Caco-2 (cell line): ENCODE measurements at regions not wholly inside any gene's neighbourhood (a gene's known extent, or its start where the extent isn't known, plus 50 kb on each side); places are given as distances from the start of the nearest gene placed in this dataset.

ENCODE experiments used
- BruUV-seq: library from RNA; stranded (reverse); fragments of 400-500 nt; replicated peaks from 2 replicates; lab custom pipeline; 2021; lab: Mats Ljungman, UMichigan
- CTCF ChIA-PET: fragments of 300-600 bp; sonication (Branson Sonifier 250); formaldehyde crosslinking; loops from one replicate; lab custom pipeline; 2022; ENCODE audit warnings: antibody characterized with exemption; lab: Charles Lee
- POLR2A ChIA-PET: fragments of 300-600 bp; sonication (Branson Sonifier 250); formaldehyde crosslinking; loops from one replicate; lab custom pipeline; 2022; ENCODE audit warnings: antibody characterized with exemption; lab: Charles Lee
- DNase-seq, 2 experiments: peaks; one replicate each; pipeline versions ENCODE4 v3.0.0 to v3.0.0-alpha.2; 2020 to 2022
- H3K27me3 ChIP-seq: replicated peaks from 2 replicates; pipeline ENCODE4 v1.6.0; 2011; ENCODE audit warnings: low read length; ENCODE audit not compliant: control insufficient read depth, insufficient read depth
- H3K36me3 ChIP-seq: 2 replicates; pipeline ENCODE4 v1.5.1; 2011; ENCODE audit warnings: low read length; ENCODE audit not compliant: control insufficient read depth, insufficient read depth
- H3K4me1 ChIP-seq: fragments of 250-450 bp; sonication (Bioruptor Pico); 2 replicates; pipeline ENCODE4 v1.5.1; 2020; ENCODE audit warnings: mild to moderate bottlenecking
- H3K4me3 ChIP-seq: 2 replicates; pipeline ENCODE4 v1.5.1; 2011; ENCODE audit warnings: low read depth, mild to moderate bottlenecking, control low read depth, low read length
- H3K9me3 ChIP-seq: fragments of 250-450 bp; sonication (Bioruptor Pico); 2 replicates; pipeline ENCODE4 v1.5.1; 2020; ENCODE audit warnings: mild to moderate bottlenecking, moderate library complexity
- H3K27ac Mint-ChIP-seq: one replicate; pipeline ENCODE4 v1.8.0; 2022; ENCODE audit warnings: mixed read lengths; ENCODE audit not compliant: unreplicated experiment
- H3K27me3 Mint-ChIP-seq: one replicate; pipeline ENCODE4 v1.8.0; 2022; ENCODE audit warnings: mixed read lengths; ENCODE audit not compliant: insufficient read depth, unreplicated experiment
- H3K36me3 Mint-ChIP-seq: one replicate; pipeline ENCODE4 v1.8.0; 2022; ENCODE audit warnings: mild to moderate bottlenecking, mixed read lengths; ENCODE audit not compliant: insufficient read depth, unreplicated experiment
- H3K4me1 Mint-ChIP-seq: one replicate; pipeline ENCODE4 v1.8.0; 2022; ENCODE audit warnings: low read depth, mixed read lengths; ENCODE audit not compliant: unreplicated experiment
- H3K4me3 Mint-ChIP-seq: one replicate; pipeline ENCODE4 v1.8.0; 2022; ENCODE audit warnings: mild to moderate bottlenecking, moderate library complexity, mixed read lengths; ENCODE audit not compliant: unreplicated experiment
- H3K9me3 Mint-ChIP-seq: one replicate; pipeline ENCODE4 v1.8.0; 2022; ENCODE audit warnings: mixed read lengths; ENCODE audit not compliant: unreplicated experiment
- CTCF ChIP-seq, 2 experiments: fragments of 200-600 bp in 1 of 2; IDR thresholded peaks; 1 replicate in 1 of 2; 2 replicates in 1 of 2; pipeline versions ENCODE4 v1.5.1 to v1.8.0; 2011 to 2022; ENCODE audit warnings: antibody characterized with exemption in 1 of 2, control low read depth in 1 of 2, inconsistent platforms in 1 of 2, low read depth in 1 of 2, low read length in 1 of 2, mild to moderate bottlenecking in 1 of 2, moderate library complexity in 1 of 2; ENCODE audit not compliant: insufficient read depth in 1 of 2, severe bottlenecking in 1 of 2, unreplicated experiment in 1 of 2
- intact Hi-C: fragments of 100-400 bp; cut with micrococcal nuclease; formaldehyde crosslinking; loops from one replicate; pipeline ENCODE4 v1.10.0; 2022; ENCODE audit not compliant: unreplicated experiment

DNA sequence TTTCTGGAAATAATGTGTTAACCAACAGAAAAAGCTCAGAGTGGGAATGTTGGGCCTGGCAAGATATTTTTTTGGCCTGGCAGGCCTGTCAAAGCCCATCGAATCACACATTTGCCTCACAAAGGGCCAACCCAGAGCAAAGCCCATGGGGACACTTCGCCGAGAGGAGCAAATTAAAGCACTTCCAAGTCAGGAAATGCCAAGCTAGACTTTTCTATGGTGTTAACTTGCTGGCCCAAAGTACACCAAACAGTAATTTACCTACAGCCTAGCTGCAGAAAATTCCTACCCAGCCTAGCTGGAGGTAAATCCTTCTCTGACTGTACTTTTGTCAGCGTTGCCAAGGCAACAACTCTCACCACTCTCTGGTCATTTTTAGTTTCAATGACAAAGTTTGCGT is 288.6 kb upstream of the LDB2 start:
- no peak overlapping the region for H3K4me3 Mint-ChIP-seq
- Histone ChIP-seq H3K4me1 (no peaks in the 10 kb centered on the region), H3K27me3 (no peaks in the 10 kb centered on the region), H3K9me3 (no peaks in the 10 kb centered on the region), H3K36me3 (no peaks in the 10 kb centered on the region), H3K4me3 (no peak overlapping the region)
- no peaks in the 10 kb centered on the region for H3K4me1 Mint-ChIP-seq
- H3K27me3 Mint-ChIP-seq: peaks cover 4% of the 10 kb centered on the region
- no peak for DNase-seq
- intact Hi-C loops: no loop called here
- TF ChIP-seq CTCF (IDR thresholded peaks at IDR 0.05; ENCODE audit: insufficient read depth in 1 of 2, low read depth in 1 of 2, low read length in 1 of 2, severe bottlenecking in 1 of 2, unreplicated experiment in 1 of 2): no peak
- H3K36me3 Mint-ChIP-seq: no peaks in the 10 kb centered on the region
- ChIA-PET POLR2A (no interaction called here), CTCF (no interaction called here)
- H3K27ac Mint-ChIP-seq: no peak overlapping the region
- no TSS peak for BruUV-seq
- H3K9me3 Mint-ChIP-seq: no peaks in the 10 kb centered on the region

DNA sequence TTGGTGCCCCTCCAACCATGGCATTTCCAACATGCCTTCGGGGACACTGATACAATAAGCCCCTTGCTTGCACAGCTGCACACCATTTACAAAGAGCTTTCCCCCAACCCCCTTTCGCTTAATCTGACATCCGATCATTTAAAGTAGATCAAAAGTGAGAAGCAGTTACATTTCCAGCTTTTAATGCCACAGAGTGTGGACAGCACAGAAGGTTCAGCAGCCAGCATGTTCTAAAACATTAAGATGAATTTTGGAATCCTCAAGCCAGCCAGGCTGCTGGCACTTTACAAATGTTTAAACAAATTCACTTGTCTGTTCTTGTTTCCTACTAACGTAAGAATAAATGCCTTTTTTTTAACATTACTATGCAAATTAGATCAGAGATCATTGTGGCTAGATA is 284.4 kb upstream of the LDB2 start:
- ChIA-PET CTCF (no interaction called here), POLR2A (no interaction called here)
- Histone ChIP-seq H3K4me3 (no peak overlapping the region), H3K9me3 (no peaks in the 10 kb centered on the region), H3K36me3 (no peaks in the 10 kb centered on the region), H3K27me3 (no peaks in the 10 kb centered on the region), H3K4me1 (no peaks in the 10 kb centered on the region)
- Mint-ChIP-seq H3K27ac (no peak overlapping the region), H3K4me1 (no peaks in the 10 kb centered on the region), H3K9me3 (no peaks in the 10 kb centered on the region), H3K4me3 (no peak overlapping the region), H3K27me3 (peaks cover 8% of the 10 kb centered on the region), H3K36me3 (no peaks in the 10 kb centered on the region)
- no peak for TF ChIP-seq CTCF (IDR thresholded peaks at IDR 0.05; ENCODE audit: insufficient read depth in 1 of 2, low read depth in 1 of 2, low read length in 1 of 2, severe bottlenecking in 1 of 2, unreplicated experiment in 1 of 2)
- DNase-seq: no peak
- intact Hi-C loops: no loop called here
- BruUV-seq: no TSS peak

- POLR2A ChIA-PET: no interaction called here
These were observed 276.3 kb upstream of the LDB2 start for GRCh38 chr4:17174751-17175150.

More at GRCh38 chr4:17174751-17175150, 276.3 kb upstream of the LDB2 start:
- DNase-seq: no peak
- no peaks in the 10 kb centered on the region for H3K4me1 Mint-ChIP-seq
- H3K27me3 Mint-ChIP-seq: peaks cover 4% of the 10 kb centered on the region
- H3K9me3 ChIP-seq: no peaks in the 10 kb centered on the region
- H3K27ac Mint-ChIP-seq: no peak overlapping the region
- H3K36me3 Mint-ChIP-seq: no peaks in the 10 kb centered on the region
- no peak overlapping the region for H3K4me3 ChIP-seq
- no TSS peak for BruUV-seq
- no peaks in the 10 kb centered on the region for H3K4me1 ChIP-seq
- CTCF ChIA-PET: no interaction called here
- intact Hi-C loops: loop anchor here (10.0 kb wide), 1 partner anchor 150 kb away; no protein-coding TSS in a partner anchor
- no peaks in the 10 kb centered on the region; the same call in 1 of the 2 replicates for H3K27me3 ChIP-seq
- H3K4me3 Mint-ChIP-seq: no peak overlapping the region
- H3K9me3 Mint-ChIP-seq: no peaks in the 10 kb centered on the region
- H3K36me3 ChIP-seq: no peaks in the 10 kb centered on the region
- TF ChIP-seq CTCF (IDR thresholded peaks at IDR 0.05; ENCODE audit: insufficient read depth in 1 of 2, low read depth in 1 of 2, low read length in 1 of 2, severe bottlenecking in 1 of 2, unreplicated experiment in 1 of 2): no peak
